Astrocyte of the spinal cord (primary cell): ENCODE measurements at regions not wholly inside any gene's neighbourhood (a gene's known extent, or its start where the extent isn't known, plus 50 kb on each side); places are given as distances from the start of the nearest gene placed in this dataset.
"Not testable (repeated sequence)": the region's sequence is repeated elsewhere in the genome, so short reads cannot be mapped to it uniquely, and the experiment has no call there.

Experiments used
- DNase-seq: peaks from one replicate; pipeline ENCODE4 v3.0.0; 2011; ENCODE audit warnings: low read depth, low spot score
- H3K4me3 ChIP-seq: 2 replicates; pipeline ENCODE4 v1.5.1; 2011; ENCODE audit warnings: low read depth, mild to moderate bottlenecking, low read length, moderate library complexity
- in situ Hi-C: cut with HindIII; loops from 2 replicates; pipeline ENCODE4 v1.10.0; 2017; ENCODE audit warnings: low sequenced_read_pairs
- TF ChIP-seq, protein P1 (sequence below): IDR thresholded peaks from 2 replicates; pipeline ENCODE4 v1.5.1; 2012; ENCODE audit warnings: low read depth, mild to moderate bottlenecking, low read length, inconsistent platforms

GRCh38 chr7:55309040-55309991 is 55.8 kb upstream of the LANCL2 start:
- H3K4me3 ChIP-seq, result no peak overlapping the region
- no peak for DNase-seq
- TF ChIP-seq, protein P1, sequence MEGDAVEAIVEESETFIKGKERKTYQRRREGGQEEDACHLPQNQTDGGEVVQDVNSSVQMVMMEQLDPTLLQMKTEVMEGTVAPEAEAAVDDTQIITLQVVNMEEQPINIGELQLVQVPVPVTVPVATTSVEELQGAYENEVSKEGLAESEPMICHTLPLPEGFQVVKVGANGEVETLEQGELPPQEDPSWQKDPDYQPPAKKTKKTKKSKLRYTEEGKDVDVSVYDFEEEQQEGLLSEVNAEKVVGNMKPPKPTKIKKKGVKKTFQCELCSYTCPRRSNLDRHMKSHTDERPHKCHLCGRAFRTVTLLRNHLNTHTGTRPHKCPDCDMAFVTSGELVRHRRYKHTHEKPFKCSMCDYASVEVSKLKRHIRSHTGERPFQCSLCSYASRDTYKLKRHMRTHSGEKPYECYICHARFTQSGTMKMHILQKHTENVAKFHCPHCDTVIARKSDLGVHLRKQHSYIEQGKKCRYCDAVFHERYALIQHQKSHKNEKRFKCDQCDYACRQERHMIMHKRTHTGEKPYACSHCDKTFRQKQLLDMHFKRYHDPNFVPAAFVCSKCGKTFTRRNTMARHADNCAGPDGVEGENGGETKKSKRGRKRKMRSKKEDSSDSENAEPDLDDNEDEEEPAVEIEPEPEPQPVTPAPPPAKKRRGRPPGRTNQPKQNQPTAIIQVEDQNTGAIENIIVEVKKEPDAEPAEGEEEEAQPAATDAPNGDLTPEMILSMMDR, result no peak
- in situ Hi-C loops, result no loop called here

- H3K4me3 ChIP-seq, result no peak overlapping the region
- TF ChIP-seq, protein P1, result no peak
- in situ Hi-C loops, result no loop called here
- DNase-seq, result no peak
Observed at GRCh38 chr7:55310287-55311025, 54.7 kb upstream of the LANCL2 start.

GRCh38 chr7:55311892-55312291 is 53.2 kb upstream of the LANCL2 start:
- DNase-seq, H3K4me3 ChIP-seq, in situ Hi-C loops: not testable (repeated sequence)

DNA sequence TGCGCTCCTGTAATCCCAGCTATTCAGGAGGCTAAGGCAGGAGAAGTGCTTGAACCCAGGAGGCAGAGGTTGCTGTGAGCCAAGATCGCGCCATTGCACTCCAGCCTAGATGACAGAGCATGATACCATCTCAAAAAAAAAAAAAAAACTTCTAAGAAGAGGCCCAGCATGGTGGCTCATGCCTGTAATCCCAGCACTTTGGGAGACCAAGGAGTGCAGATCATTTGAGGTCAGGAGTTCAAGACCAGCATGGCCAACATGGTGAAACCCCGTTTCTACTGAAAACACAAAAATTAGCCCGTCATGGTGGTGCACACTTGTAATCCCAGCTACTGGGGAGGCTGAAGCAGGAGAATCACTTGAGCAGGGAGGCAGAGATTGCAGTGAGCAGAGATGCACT is 51.5 kb upstream of the LANCL2 start:
- in situ Hi-C loops, DNase-seq, H3K4me3 ChIP-seq: not testable (repeated sequence)

DNA sequence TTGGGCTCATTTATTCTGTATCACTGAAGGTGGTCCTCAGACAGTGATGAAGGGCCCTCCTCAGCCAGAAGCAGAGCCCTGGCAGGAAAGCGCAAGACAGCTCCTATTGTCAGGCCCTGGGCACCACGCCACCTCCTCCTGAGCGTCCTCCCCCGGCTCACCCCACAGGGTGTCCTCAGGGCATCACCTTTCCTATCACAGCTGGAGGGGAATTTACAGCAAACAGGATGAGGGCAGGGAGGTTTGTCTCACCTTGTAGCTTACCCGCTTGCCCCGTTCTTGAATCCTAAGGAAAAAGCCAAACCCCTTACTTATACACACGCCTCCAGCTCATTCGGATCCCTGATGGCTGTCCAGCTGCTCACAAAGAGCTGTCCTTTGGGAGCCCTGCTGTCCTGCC is 50.2 kb upstream of the LANCL2 start:
- no peak for DNase-seq
- TF ChIP-seq, protein P1, result no peak
- no peak overlapping the region for H3K4me3 ChIP-seq
- in situ Hi-C loops, result no loop called here
